COR-L47 (cell line): ENCODE measurements at regions not wholly inside any gene's neighbourhood (a gene's known extent, or its start where the extent isn't known, plus 50 kb on each side); places are given as distances from the start of the nearest gene placed in this dataset.
"Not testable (repeated sequence)": the region's sequence is repeated elsewhere in the genome, so short reads cannot be mapped to it uniquely, and the experiment has no call there.

Experiments used
- DNase-seq: peaks from one replicate; lab custom pipeline; 2025; lab: John Stamatoyannopoulos, UW

GRCh38 chr7:91356915-91357314 lies 92.7 kb downstream of the FZD1 start:
- DNase-seq = no peak

DNA sequence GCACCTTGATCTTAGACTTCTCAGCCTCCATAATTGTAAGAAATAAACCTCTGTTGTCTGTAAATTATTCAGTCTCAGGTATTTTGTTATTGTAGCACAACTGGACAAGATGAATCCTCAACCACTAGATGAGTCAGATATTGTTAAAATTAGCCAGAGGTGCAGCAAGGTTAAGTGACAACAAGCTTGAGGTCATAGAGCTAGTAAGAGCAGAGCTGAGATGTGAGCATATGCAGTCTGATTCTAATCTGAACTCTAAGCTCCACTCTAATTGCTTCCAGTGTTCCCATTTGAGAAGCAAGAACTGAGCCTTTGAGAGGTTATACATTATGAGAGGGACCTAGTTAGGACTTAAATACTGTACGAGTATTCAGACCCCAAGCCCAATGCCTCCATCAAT lies 93.1 kb downstream of the FZD1 start:
- no peak for DNase-seq

DNA sequence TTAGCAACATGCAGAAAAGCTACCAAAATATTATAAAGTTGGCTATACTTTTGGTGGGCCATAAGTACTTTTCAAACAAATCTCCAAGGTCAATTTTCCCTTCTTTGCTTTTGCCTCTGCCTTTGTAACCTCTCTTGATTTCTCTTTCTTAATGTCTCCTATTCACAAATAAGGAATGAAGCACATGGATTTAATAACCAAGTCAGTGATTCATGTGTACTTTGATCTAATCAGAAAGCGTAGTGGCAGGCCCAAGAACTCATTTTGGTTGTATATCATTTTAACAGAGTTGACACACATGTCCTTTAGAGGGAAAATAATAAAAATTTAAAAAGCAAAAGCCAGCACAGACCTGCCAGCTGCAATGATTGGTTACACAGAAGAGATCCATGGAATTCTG lies 93.7 kb downstream of the FZD1 start:
- DNase-seq = no peak

DNA sequence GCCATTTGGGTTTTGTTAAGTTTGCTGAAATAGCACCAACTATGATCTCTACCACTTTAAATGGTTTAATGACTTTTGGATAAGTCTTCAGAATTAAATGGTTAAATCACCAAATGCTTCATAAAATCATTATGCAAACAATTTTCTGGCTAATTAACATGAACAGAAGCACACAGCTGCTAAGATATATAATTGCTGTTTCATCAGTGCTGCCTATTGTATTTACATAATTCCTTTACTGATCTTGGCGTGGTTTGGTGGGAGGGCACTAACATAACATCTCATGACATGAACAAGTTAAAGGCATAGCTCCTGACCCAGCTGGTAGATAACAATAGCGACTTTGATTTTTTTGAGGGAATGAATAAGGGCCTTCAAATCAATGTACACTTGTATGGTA lies 94.1 kb downstream of the FZD1 start:
- DNase-seq = peak; percentile 45

DNA sequence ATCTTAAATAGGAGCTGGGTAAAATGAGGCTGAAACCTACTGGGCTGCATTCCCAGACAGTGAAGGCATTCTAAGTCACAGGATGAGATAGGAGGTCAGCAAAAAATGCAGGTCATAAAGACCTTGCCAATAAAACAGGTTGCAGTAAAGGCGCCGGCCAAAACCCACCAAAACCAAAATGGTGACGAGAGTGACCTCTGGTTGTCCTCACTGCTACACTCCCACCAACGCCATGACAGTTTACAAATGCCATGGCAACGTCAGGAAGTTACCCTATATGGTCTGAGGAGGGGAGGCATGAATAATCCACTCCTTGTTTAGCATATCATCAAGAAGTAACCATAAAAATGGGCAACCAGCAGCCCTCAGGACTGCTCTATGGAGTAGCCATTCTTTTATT lies 100.9 kb downstream of the FZD1 start:
- DNase-seq = not testable (repeated sequence)

DNA sequence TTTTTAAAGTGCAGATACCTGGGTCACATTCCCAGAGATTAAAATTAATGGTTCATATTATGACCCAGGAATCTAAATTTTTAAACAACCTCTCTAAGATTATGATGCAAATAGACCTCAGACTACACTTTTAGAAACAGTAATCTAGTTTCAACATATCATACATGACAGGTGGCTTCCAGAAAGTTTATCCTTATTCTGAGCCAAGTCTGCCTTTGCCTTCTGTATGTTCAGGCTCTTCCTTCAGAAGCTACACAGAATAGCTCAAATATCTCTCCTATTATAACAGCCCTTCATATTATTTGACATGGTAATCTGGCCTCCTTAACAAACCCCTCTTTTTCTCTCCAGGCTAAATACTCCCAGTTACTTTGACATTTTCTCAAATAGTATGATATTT lies 101.9 kb downstream of the FZD1 start:
- no peak for DNase-seq

DNA sequence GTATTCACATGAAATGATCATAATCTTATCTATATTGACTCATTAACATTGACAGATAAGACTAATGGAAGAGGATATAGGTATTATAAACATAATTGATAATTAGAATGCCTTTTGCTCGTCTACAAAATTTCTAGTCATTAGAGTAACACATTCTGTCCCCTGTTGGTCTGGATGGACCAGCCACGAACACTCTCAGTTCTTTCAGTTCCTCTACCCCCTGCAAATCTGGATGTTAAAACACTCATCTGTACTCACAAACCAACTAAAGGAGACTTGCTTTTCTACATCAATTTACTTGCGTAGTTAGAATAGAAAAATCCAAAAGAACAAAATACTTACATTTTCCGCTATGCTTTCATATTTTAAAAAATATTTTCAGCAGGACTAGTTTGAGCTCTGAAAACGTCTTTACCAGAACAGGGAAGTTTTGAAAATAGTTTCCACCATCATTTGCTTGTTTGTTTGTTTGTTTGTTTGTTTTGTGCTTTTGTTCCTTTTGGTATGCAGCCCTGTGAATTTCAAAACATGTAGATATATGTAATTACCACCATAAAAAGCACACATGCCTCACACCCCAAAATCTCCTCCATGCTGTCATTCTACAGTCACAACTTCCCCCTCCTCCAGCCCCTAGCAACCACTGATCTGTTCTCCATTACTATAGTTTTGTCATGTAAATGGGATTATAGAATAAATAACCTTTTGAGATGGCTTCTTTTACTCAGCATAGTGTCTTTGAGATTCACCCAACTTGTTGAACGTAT lies 103.8 kb downstream of the FZD1 start:
- no peak for DNase-seq

GRCh38 chr7:91372323-91372722 lies 108.1 kb downstream of the FZD1 start:
- DNase-seq = no peak

DNA sequence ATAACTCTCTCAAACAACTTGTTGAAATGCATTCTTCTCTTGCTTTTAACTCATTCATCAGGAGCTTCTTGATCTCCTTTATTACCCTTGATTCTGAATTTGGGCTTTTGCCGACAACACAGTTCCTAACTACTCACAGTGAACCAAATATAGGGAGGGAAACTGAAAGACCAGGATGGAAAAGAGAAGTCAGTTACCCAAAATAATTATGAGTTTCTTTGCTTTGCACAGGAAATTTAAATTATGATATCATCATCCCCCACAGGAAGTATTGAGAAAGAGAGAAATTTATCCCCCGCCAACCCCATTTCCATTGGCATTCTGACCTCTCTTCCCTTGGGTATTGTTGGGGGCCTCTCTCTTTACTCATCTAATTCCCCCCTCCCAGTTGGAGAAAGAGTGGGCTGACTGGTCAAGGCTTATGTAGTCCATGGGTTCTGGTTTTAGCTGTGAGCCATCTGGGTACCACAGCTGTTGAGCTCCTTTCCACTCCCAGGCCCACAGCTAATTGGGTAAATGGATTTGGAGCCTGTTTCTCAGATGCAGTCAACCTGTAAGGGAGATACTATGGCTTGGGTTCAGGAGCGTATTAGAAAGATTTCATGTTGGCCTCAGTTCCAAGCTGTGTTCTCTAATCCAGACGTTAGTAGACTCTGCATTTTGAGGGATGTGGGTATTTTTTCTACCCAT lies 109.0 kb downstream of the FZD1 start:
- no peak for DNase-seq

DNA sequence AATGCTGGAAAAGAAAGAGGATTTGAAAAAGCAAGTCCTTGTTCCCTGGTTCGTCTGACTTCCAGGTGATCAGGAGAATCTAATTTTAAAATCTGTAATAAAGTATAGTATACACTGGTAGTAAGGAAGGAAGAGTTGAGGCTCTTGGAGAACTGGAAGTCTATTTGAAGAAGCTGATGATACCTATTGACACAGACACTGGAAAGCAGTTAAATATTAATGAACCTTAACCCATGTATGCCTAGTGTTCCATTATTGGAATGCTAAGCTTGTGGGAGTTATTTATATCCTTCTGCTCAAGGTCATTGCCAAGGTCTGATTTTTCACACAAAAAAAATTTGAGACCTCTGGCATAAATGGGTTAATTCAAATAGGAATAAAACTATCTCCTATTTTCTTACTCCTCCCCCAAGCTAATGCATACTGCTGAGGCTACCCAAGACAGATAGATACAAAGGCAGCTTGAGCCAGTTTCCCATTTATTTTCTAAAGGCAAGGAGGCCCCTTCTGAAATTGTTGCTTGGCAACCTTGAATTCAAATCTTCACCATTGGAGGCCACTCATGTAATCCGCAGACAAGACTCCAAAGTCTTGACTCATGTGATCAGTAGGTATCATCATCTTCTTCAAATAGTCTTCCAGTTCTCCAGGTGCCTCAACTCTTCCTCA lies 110.2 kb downstream of the FZD1 start:
- no peak for DNase-seq

GRCh38 chr7:91375378-91375777 lies 111.1 kb downstream of the FZD1 start:
- no peak for DNase-seq

DNA sequence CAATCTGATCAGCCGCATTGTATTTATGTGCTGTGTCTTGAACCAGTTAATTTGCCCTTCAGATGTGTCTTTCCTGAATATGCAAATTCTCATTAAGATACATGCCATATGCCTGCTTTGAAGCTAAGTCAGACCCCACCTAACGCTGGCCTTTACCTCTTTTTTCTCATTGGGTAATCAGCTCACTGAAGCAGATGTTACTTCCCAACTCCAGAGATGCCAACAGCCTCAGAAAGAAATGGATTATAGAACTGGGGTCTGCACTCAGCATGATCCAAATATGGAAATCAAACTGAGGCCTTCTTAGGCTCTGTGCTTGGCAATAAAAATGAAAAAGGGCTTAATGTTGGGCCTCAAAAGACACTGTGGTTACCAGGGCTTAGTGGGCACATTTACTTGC lies 113.9 kb downstream of the FZD1 start:
- no peak for DNase-seq

DNA sequence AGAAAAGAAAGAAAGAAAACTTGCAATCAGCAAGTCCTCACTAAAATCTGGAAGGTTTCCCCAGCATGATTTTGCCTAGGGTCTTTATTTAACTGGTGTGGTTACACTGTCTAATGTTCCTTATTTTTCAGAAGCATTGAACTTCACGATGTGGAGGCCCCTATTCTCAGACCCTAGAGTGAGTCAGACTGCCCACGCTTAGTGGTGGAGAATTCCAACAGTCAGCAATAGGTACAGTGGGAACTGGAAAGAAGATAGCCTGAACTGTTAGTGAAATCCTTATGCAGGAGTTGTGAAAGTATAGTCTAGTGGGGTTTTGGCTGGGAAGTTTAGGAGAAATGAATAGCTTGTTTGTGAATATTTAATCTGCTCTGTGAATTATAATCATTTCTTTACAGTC lies 115.0 kb downstream of the FZD1 start:
- DNase-seq = no peak

DNA sequence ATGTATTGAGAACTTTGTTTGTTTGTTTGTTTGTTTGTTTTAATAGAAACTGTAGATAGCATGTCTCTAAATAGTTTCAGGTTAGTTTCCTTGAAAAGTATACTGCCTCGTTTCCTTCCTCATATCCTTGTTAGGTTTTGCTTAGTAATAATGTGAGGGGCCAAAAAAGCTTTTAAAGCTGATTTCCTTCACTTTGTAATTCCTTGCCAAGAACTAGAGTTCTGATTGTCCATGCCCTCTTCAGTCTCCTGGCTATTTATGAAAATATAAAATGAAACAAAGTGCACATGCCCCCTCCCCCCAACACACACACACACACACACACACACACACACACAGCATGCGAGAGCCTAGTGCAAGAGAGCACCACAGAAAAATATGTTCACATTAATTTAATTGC lies 115.8 kb downstream of the FZD1 start:
- no peak for DNase-seq

GRCh38 chr7:91383053-91383904 lies 119.0 kb downstream of the FZD1 start:
- DNase-seq = no peak

- no peak for DNase-seq
Observed at GRCh38 chr7:91383905-91384274, 119.7 kb downstream of the FZD1 start.

- not testable (repeated sequence) for DNase-seq
Observed at GRCh38 chr7:91394757-91395156, 130.5 kb downstream of the FZD1 start.

DNA sequence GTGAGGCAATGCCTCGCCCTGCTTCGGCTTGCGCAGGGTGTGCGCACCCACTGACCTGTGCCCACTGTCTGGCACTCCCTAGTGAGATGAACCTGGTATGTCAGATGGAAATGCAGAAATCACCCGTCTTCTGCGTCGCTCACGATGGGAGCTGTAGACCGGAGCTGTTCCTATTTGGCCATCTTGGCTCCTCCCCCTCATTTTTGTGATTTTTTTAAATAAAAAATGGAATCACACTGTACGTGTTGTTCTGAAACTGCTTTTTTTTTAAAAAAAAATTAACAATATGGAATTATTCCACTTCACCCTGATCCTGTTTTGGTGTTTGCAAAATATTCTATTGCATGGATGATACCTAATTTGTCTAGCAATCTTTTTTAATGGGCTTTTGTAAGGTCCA lies 131.1 kb downstream of the FZD1 start:
- not testable (repeated sequence) for DNase-seq

DNA sequence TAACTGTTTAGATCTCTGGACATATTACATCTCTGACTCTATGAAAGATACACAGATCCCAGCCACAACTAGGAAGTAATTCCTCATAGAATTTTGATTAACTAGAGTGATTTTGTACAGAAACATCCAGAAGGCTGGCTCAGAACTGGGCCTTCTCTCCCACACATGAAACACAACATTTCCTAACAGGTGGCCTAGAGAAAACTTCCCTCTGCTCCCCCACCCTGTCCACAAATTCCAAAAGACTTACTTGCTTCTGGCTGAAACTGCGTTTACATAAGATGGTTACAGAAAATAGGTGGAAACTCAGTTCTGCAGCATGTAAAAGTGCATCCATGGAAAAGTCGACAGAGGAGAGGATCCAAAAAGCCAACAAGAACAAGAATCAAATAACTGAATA lies 132.9 kb downstream of the FZD1 start:
- DNase-seq = no peak

- no peak for DNase-seq
Observed at GRCh38 chr7:91397612-91398011, 133.4 kb downstream of the FZD1 start.

DNA sequence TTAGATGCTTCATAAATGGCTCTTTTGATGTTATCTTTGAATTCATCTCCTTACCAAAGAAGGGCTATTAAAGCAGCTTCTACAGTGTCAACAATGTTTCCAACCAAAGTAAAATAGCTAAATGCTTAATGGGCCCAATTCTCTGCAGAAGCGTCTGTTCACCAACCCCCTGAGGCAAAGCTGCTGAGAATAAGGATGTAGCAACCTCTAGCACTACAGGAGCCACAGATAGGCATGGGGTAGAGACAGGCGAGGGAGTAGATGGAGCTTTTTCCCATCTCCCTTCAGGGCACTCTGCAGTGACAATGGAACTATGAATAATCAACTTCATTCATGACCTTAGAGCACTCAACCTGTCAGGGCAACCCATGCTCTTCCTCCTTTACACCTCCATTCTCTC lies 134.1 kb downstream of the FZD1 start:
- DNase-seq = no peak

GRCh38 chr7:91405092-91405788 lies 141.0 kb downstream of the FZD1 start:
- peak; percentile 56 for DNase-seq
